HEK293T (cell line): ENCODE measurements at regions not wholly inside any gene's neighbourhood (a gene's known extent, or its start where the extent isn't known, plus 50 kb on each side); places are given as distances from the start of the nearest gene placed in this dataset.

Experiments used
- ARNT ChIP-seq: fragments of 450-650 bp; IDR thresholded peaks from 2 replicates; pipeline ENCODE4 v1.6.1; 2017; ENCODE audit warnings: mild to moderate bottlenecking
- BHLHE40 ChIP-seq: fragments of 450-650 bp; IDR thresholded peaks from 2 replicates; pipeline ENCODE4 v1.6.1; 2016; ENCODE audit warnings: mild to moderate bottlenecking, moderate library complexity, borderline replicate concordance
- FOXK2 ChIP-seq: fragments of 450-650 bp; IDR thresholded peaks from 2 replicates; pipeline ENCODE4 v1.6.1; 2016; ENCODE audit warnings: mild to moderate bottlenecking
- FOXM1 ChIP-seq: fragments of 450-650 bp; IDR thresholded peaks from 2 replicates; pipeline ENCODE4 v1.6.1; 2017; ENCODE audit warnings: mild to moderate bottlenecking, borderline replicate concordance
- HDGF ChIP-seq: fragments of 450-650 bp; IDR thresholded peaks from 2 replicates; pipeline ENCODE4 v1.6.1; 2017; ENCODE audit warnings: antibody characterized with exemption, borderline replicate concordance
- SP1 ChIP-seq: fragments of 450-650 bp; IDR thresholded peaks from 2 replicates; pipeline ENCODE4 v1.6.1; 2017
- TARDBP ChIP-seq: fragments of 450-650 bp; IDR thresholded peaks from 2 replicates; pipeline ENCODE4 v1.6.1; 2016
- ZNF384 ChIP-seq: fragments of 450-650 bp; IDR thresholded peaks from 2 replicates; pipeline ENCODE4 v1.6.1; 2016
- TF ChIP-seq, protein P1 (sequence below): fragments of 450-650 bp; IDR thresholded peaks from 2 replicates; pipeline ENCODE4 v1.6.1; 2016

DNA sequence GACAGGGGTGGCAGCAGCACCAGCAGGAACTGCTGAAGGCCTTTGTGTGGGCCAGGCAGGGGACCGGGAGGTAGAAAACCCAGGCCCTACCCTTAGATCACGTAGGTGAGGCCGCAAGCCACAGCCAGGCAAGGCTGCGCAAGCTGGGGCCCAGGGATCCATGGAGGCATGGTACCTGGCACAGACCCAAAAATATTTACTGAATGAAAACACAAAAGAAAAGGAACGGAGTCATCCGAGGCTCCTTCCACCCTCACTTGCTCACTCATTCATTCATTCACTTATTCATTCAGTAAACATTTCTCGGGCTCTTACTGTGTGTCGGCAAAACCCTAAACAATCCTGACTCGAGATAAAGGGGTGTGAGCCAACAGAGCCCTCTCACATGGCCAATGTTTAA is 102.3 kb downstream of the BCOR start:
- TF ChIP-seq TARDBP = no peak
- no peak for TF ChIP-seq FOXM1
- TF ChIP-seq HDGF = no peak
- no peak for TF ChIP-seq ARNT
- TF ChIP-seq BHLHE40 = no peak
- no peak for TF ChIP-seq SP1
- no peak for TF ChIP-seq ZNF384
- TF ChIP-seq, protein P1, sequence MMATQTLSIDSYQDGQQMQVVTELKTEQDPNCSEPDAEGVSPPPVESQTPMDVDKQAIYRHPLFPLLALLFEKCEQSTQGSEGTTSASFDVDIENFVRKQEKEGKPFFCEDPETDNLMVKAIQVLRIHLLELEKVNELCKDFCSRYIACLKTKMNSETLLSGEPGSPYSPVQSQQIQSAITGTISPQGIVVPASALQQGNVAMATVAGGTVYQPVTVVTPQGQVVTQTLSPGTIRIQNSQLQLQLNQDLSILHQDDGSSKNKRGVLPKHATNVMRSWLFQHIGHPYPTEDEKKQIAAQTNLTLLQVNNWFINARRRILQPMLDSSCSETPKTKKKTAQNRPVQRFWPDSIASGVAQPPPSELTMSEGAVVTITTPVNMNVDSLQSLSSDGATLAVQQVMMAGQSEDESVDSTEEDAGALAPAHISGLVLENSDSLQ = no peak
- no peak for TF ChIP-seq FOXK2
